Coronary artery (tissue), 2 donors: ENCODE measurements at regions not wholly inside any gene's neighbourhood (a gene's known extent, or its start where the extent isn't known, plus 50 kb on each side); places are given as distances from the start of the nearest gene placed in this dataset.

Experiments
- DNase-seq: peaks from one replicate; pipeline ENCODE4 v3.0.0-alpha.2; 2017; ENCODE audit warnings: low spot score
- H3K27ac ChIP-seq, 2 donors: fragments of 200-600 bp; sonication (generic); one replicate each; pipeline ENCODE4 v1.5.1; 2016 to 2019
- H3K4me3 ChIP-seq: fragments of 200-600 bp; sonication (generic); 2 replicates; pipeline ENCODE4 v1.5.1; 2016; ENCODE audit warnings: mild to moderate bottlenecking, moderate library complexity
- CTCF ChIP-seq: fragments of 200-600 bp; sonication (generic); IDR thresholded peaks from one replicate; pipeline ENCODE4 v1.5.1; 2019; ENCODE audit warnings: antibody characterized with exemption

GRCh38 chr5:61658592-61659008 lies 326.5 kb downstream of the ZSWIM6 start:
- H3K27ac ChIP-seq = no peak overlapping the region
- TF ChIP-seq CTCF = peak; percentile 86
- DNase-seq = no peak
- H3K4me3 ChIP-seq = no peak overlapping the region

- no peak for TF ChIP-seq CTCF
- Histone ChIP-seq H3K4me3 (no peak overlapping the region), H3K27ac (no peak overlapping the region)
- no peak for DNase-seq
Observed at GRCh38 chr5:61659221-61659696, 327.2 kb downstream of the ZSWIM6 start.

GRCh38 chr5:61662670-61663069 lies 330.6 kb downstream of the ZSWIM6 start:
- Histone ChIP-seq H3K4me3 (no peak overlapping the region), H3K27ac (no peak overlapping the region)
- DNase-seq = no peak
- TF ChIP-seq CTCF = no peak

GRCh38 chr5:61666064-61666621 lies 334.1 kb downstream of the ZSWIM6 start:
- no peak for TF ChIP-seq CTCF
- no peak for DNase-seq
- Histone ChIP-seq H3K4me3 (no peak overlapping the region), H3K27ac (peak overlapping the region in 1 of 2 donors; percentile 8)

GRCh38 chr5:61667525-61668218 lies 335.6 kb downstream of the ZSWIM6 start:
- no peak overlapping the region for H3K4me3 ChIP-seq
- no peak for TF ChIP-seq CTCF
- no peak for DNase-seq
- H3K27ac ChIP-seq = no peak overlapping the region

- TF ChIP-seq CTCF = no peak
- Histone ChIP-seq H3K27ac (no peak overlapping the region), H3K4me3 (no peak overlapping the region)
- no peak for DNase-seq
Observed at GRCh38 chr5:61669531-61669930, 337.5 kb downstream of the ZSWIM6 start.

GRCh38 chr5:61670941-61671340 lies 338.9 kb downstream of the ZSWIM6 start:
- Histone ChIP-seq H3K27ac (no peak overlapping the region), H3K4me3 (no peak overlapping the region)
- no peak for DNase-seq
- TF ChIP-seq CTCF = no peak
